Stimulated activated effector memory CD8-positive, alpha-beta T cell treated with anti-CD3 and anti-CD28 coated beads, Interleukin-12 subunit alpha, Interleukin-12 subunit beta, amount 100 ng/mL, for 72 hours (primary cell): ENCODE measurements at regions not wholly inside any gene's neighbourhood (a gene's known extent, or its start where the extent isn't known, plus 50 kb on each side); places are given as distances from the start of the nearest gene placed in this dataset.

ENCODE experiments used
- ATAC-seq: fragments of 150-1000 bp; cut with Tn5 transposase; 2 replicates; pipeline ENCODE4 v1.10.0; 2021
- DNase-seq, 2 donors: peaks; one replicate each; pipeline ENCODE4 v3.0.0; 2021 to 2022; ENCODE audit warnings: low spot score in 2 of 2
- H3K27ac Mint-ChIP-seq: one replicate; pipeline ENCODE4 v1.8.0; 2022; ENCODE audit warnings: mild to moderate bottlenecking, mixed read lengths
- H3K36me3 Mint-ChIP-seq: one replicate; pipeline ENCODE4 v1.8.0; 2022; ENCODE audit warnings: mild to moderate bottlenecking, mixed read lengths
- H3K4me1 Mint-ChIP-seq: one replicate; pipeline ENCODE4 v1.8.0; 2022; ENCODE audit warnings: mixed read lengths
- H3K4me3 Mint-ChIP-seq: one replicate; pipeline ENCODE4 v1.8.0; 2022; ENCODE audit warnings: mild to moderate bottlenecking, mixed read lengths
- H3K9me3 Mint-ChIP-seq: one replicate; pipeline ENCODE4 v1.8.0; 2022; ENCODE audit warnings: mixed read lengths

GRCh38 chr1:104380003-104380402, 630.3 kb downstream of the AMY1C start:
- ATAC-seq: no peak
- H3K27ac Mint-ChIP-seq: no peak overlapping the region

GRCh38 chr1:104387716-104388508, 638.2 kb downstream of the AMY1C start:
- no peak overlapping the region for H3K27ac Mint-ChIP-seq
- no peak overlapping the region for H3K4me3 Mint-ChIP-seq
- H3K9me3 Mint-ChIP-seq: peaks cover 13% of the 10 kb centered on the region
- H3K4me1 Mint-ChIP-seq: no peaks in the 10 kb centered on the region
- ATAC-seq (no peak), DNase-seq (no peak)
- no peaks in the 10 kb centered on the region for H3K36me3 Mint-ChIP-seq

More at GRCh38 chr1:104380003-104380402, 630.3 kb downstream of the AMY1C start:
- no peak overlapping the region for H3K4me3 Mint-ChIP-seq
- DNase-seq: no peak
- no peaks in the 10 kb centered on the region for H3K4me1 Mint-ChIP-seq
- H3K36me3 Mint-ChIP-seq: no peaks in the 10 kb centered on the region
- H3K9me3 Mint-ChIP-seq: peaks cover 14% of the 10 kb centered on the region

DNA sequence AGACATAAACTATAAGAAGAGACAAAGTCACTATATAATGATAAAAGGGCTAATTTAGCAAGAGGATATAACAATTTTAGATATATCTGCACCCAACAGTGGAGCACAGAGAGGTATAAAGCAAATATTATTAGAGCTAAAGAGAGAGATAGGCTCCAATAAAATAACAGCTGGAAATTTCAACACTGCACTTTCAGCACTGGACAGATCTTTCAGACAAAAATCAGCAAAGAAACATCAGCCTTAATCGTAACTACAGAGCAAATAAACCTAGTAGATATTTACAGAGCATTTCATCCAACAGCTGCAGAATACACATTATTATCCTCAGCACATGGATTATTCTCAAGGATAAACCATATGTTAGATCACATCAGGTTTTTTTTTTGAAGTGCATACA, 642.9 kb downstream of the AMY1C start:
- DNase-seq (no peak), ATAC-seq (no peak)
- Mint-ChIP-seq H3K27ac (no peak overlapping the region), H3K9me3 (peaks cover 27% of the 10 kb centered on the region), H3K4me3 (no peak overlapping the region), H3K4me1 (no peaks in the 10 kb centered on the region), H3K36me3 (no peaks in the 10 kb centered on the region)

- no peak for ATAC-seq
- H3K27ac Mint-ChIP-seq: no peak overlapping the region
- no peaks in the 10 kb centered on the region for H3K4me1 Mint-ChIP-seq
- H3K36me3 Mint-ChIP-seq: no peaks in the 10 kb centered on the region
- no peak overlapping the region for H3K4me3 Mint-ChIP-seq
- H3K9me3 Mint-ChIP-seq: peaks cover 20% of the 10 kb centered on the region
- DNase-seq: no peak
These were observed 652.5 kb downstream of the AMY1C start for GRCh38 chr1:104402178-104402577.

DNA sequence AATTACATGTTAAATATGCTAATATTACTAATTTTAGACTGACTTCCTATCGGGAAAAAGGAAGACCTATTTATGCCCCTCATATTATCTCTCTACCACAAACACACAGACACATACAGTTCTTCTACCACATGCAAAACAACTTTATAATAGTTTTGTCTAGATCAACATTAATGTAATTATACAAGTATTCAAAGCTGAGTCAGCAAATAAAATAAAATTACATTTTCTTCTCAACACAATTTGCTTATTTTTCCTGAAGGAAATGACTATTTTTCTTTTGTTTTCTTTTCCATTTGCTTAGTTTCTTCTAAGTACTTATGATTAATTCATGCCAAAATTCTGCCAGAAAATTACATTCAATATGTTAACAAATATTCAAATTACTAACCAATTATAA, 654.2 kb downstream of the AMY1C start:
- peaks cover 18% of the 10 kb centered on the region for H3K9me3 Mint-ChIP-seq
- no peak for ATAC-seq
- H3K27ac Mint-ChIP-seq: no peak overlapping the region
- H3K36me3 Mint-ChIP-seq: no peaks in the 10 kb centered on the region
- no peak overlapping the region for H3K4me3 Mint-ChIP-seq
- no peaks in the 10 kb centered on the region for H3K4me1 Mint-ChIP-seq
- no peak for DNase-seq

GRCh38 chr1:104406728-104407127, 657.0 kb downstream of the AMY1C start:
- Mint-ChIP-seq H3K9me3 (peaks cover 14% of the 10 kb centered on the region), H3K27ac (no peak overlapping the region), H3K4me1 (no peaks in the 10 kb centered on the region), H3K4me3 (no peak overlapping the region), H3K36me3 (no peaks in the 10 kb centered on the region)
- ATAC-seq (no peak), DNase-seq (no peak)

GRCh38 chr1:104408268-104408667, 658.6 kb downstream of the AMY1C start:
- peak; percentile 36 for ATAC-seq
- H3K9me3 Mint-ChIP-seq: peaks cover 15% of the 10 kb centered on the region
- H3K27ac Mint-ChIP-seq: no peak overlapping the region
- H3K36me3 Mint-ChIP-seq: no peaks in the 10 kb centered on the region
- no peak overlapping the region for H3K4me3 Mint-ChIP-seq
- DNase-seq: no peak
- no peaks in the 10 kb centered on the region for H3K4me1 Mint-ChIP-seq

GRCh38 chr1:104435255-104435654, 685.6 kb downstream of the AMY1C start:
- DNase-seq: no peak
- Mint-ChIP-seq H3K4me1 (no peaks in the 10 kb centered on the region), H3K27ac (no peak overlapping the region), H3K4me3 (no peak overlapping the region), H3K36me3 (no peaks in the 10 kb centered on the region), H3K9me3 (peaks cover 15% of the 10 kb centered on the region)
- ATAC-seq: no peak

GRCh38 chr1:104440011-104440410, 690.3 kb downstream of the AMY1C start:
- H3K4me3 Mint-ChIP-seq: no peak overlapping the region
- H3K36me3 Mint-ChIP-seq: no peaks in the 10 kb centered on the region
- no peak overlapping the region for H3K27ac Mint-ChIP-seq

DNA sequence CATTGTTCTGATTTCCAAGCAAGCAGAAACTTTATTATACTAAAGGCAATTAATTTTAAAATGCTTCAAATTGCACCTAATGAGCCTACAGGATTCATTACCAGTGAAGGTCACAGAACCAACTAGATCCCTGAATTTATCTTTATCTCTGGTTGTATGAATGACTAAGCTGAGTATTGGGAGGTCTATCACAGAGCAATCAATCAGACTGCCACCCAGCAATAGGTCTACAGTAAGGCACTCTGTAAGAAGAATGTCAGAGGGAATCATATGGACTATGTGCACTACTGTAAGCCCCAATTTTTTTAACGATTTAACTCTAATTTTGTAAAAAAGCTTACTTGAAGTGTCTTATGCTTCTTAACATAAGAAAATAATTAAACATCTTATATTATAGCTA, 707.0 kb downstream of the AMY1C start:
- no peak for ATAC-seq
- no peak for DNase-seq
- no peak overlapping the region for H3K4me3 Mint-ChIP-seq
- H3K9me3 Mint-ChIP-seq: peaks cover 25% of the 10 kb centered on the region
- no peaks in the 10 kb centered on the region for H3K36me3 Mint-ChIP-seq
- H3K27ac Mint-ChIP-seq: no peak overlapping the region
- H3K4me1 Mint-ChIP-seq: no peaks in the 10 kb centered on the region

More at GRCh38 chr1:104440011-104440410, 690.3 kb downstream of the AMY1C start:
- ATAC-seq (no peak), DNase-seq (no peak)
- no peaks in the 10 kb centered on the region for H3K4me1 Mint-ChIP-seq
- peaks cover 22% of the 10 kb centered on the region for H3K9me3 Mint-ChIP-seq

- Mint-ChIP-seq H3K36me3 (no peaks in the 10 kb centered on the region), H3K4me1 (no peaks in the 10 kb centered on the region), H3K27ac (no peak overlapping the region), H3K9me3 (peaks cover 21% of the 10 kb centered on the region), H3K4me3 (no peak overlapping the region)
- DNase-seq (no peak), ATAC-seq (no peak)
These were observed 710.2 kb downstream of the AMY1C start for GRCh38 chr1:104459886-104460285.

DNA sequence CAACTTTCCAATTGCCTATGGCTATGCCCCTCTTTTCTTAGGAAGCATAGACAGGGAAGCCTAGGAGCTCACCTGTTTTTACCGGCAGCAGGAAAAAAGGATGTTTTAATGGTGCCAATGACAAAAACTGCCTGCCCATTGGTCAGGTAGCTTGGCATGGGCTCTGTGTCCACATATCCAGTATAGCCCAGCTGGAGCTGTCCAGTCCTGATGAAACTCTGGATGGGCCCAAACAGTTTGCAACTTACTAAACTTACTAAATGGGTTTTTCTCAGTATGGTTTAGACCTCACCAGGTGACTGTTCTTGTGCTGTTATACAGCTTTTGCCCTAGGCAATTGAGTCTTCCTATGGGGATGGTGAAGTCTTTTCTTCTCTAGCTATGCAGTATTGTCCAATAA, 711.2 kb downstream of the AMY1C start:
- H3K9me3 Mint-ChIP-seq: peaks cover 17% of the 10 kb centered on the region
- no peaks in the 10 kb centered on the region for H3K4me1 Mint-ChIP-seq
- H3K27ac Mint-ChIP-seq: no peak overlapping the region
- DNase-seq (no peak), ATAC-seq (no peak)
- H3K36me3 Mint-ChIP-seq: no peaks in the 10 kb centered on the region
- no peak overlapping the region for H3K4me3 Mint-ChIP-seq

GRCh38 chr1:104463126-104463697, 713.5 kb downstream of the AMY1C start:
- H3K9me3 Mint-ChIP-seq: peaks cover 25% of the 10 kb centered on the region
- no peaks in the 10 kb centered on the region for H3K36me3 Mint-ChIP-seq
- no peaks in the 10 kb centered on the region for H3K4me1 Mint-ChIP-seq

GRCh38 chr1:104466068-104466467, 716.4 kb downstream of the AMY1C start:
- DNase-seq (no peak), ATAC-seq (no peak)
- H3K4me3 Mint-ChIP-seq: no peak overlapping the region
- no peaks in the 10 kb centered on the region for H3K36me3 Mint-ChIP-seq
- peaks cover 24% of the 10 kb centered on the region for H3K9me3 Mint-ChIP-seq
- H3K27ac Mint-ChIP-seq: no peak overlapping the region
- H3K4me1 Mint-ChIP-seq: no peaks in the 10 kb centered on the region

More at GRCh38 chr1:104463126-104463697, 713.5 kb downstream of the AMY1C start:
- ATAC-seq: no peak
- Mint-ChIP-seq H3K27ac (no peak overlapping the region), H3K4me3 (no peak overlapping the region)
- DNase-seq: no peak

GRCh38 chr1:104467590-104467989, 717.9 kb downstream of the AMY1C start:
- Mint-ChIP-seq H3K27ac (no peak overlapping the region), H3K4me1 (no peaks in the 10 kb centered on the region), H3K36me3 (no peaks in the 10 kb centered on the region), H3K9me3 (peaks cover 24% of the 10 kb centered on the region), H3K4me3 (no peak overlapping the region)
- no peak for DNase-seq
- ATAC-seq: no peak

DNA sequence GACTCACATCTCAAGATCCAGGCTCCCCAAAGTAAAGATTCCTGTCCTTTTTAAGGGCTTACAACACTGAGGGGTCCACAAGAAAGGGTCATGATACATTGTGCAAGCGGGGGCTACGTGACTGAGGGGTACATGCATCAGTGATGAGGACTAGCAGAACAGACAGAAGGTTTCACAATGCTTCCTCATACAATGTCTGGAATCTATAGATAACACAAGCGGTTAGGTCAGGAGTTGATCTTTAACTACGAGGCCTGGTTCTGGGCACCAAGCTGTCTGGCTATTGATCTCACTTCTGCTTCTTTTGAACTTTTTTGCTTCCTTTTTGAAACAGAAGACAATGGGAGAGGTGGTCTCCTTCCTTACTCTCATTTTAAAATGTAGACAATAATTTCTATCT, 718.6 kb downstream of the AMY1C start:
- H3K4me1 Mint-ChIP-seq: no peaks in the 10 kb centered on the region
- H3K27ac Mint-ChIP-seq: no peak overlapping the region
- ATAC-seq: no peak
- no peaks in the 10 kb centered on the region for H3K36me3 Mint-ChIP-seq
- DNase-seq: no peak
- peaks cover 24% of the 10 kb centered on the region for H3K9me3 Mint-ChIP-seq
- no peak overlapping the region for H3K4me3 Mint-ChIP-seq
